ENCODE measurements at regions not wholly inside any gene's neighbourhood (a gene's known extent, or its start where the extent isn't known, plus 50 kb on each side); places are given as distances from the start of the nearest gene placed in this dataset.

DNA sequence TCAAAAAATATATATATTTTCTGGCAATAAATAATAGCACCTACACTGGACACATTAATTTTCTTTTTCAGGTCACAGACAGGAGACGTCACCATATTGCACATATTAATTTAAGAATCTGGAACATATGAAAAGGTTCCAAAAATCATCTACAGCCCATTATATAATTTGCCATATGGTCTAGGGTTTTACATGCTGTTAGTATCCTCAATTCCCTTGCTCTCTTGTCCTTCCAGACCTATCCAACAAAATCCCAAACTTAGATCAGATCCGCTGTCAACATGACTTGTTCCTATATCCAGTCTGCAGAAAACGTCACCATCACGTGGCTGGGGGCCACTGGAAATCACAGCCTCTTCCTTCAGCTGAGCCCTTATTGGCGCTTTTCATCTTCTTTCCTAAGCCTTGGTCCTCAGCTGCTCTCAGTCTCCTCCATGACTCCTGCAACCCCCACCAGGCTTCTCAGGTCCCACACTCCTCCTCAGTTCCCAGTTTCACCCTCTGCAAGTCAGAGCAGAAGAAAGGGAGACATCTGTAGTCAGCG is 192.0 kb upstream of the GATB start:
- no peaks in the 10 kb centered on the region for H3K9me2 ChIP-seq (ENCODE audit: insufficient read depth, low read length)
- no peak overlapping the region for H3K4me2 ChIP-seq (ENCODE audit: low read length)
- TF ChIP-seq, protein P1, sequence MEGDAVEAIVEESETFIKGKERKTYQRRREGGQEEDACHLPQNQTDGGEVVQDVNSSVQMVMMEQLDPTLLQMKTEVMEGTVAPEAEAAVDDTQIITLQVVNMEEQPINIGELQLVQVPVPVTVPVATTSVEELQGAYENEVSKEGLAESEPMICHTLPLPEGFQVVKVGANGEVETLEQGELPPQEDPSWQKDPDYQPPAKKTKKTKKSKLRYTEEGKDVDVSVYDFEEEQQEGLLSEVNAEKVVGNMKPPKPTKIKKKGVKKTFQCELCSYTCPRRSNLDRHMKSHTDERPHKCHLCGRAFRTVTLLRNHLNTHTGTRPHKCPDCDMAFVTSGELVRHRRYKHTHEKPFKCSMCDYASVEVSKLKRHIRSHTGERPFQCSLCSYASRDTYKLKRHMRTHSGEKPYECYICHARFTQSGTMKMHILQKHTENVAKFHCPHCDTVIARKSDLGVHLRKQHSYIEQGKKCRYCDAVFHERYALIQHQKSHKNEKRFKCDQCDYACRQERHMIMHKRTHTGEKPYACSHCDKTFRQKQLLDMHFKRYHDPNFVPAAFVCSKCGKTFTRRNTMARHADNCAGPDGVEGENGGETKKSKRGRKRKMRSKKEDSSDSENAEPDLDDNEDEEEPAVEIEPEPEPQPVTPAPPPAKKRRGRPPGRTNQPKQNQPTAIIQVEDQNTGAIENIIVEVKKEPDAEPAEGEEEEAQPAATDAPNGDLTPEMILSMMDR (conservative IDR thresholded peaks at IDR 0.05; ENCODE audit: low read length) = no peak
- no peak for TF ChIP-seq EZH2phosphoT487 (IDR thresholded peaks at IDR 0.05; ENCODE audit: borderline replicate concordance, low read depth, low read length)
- no peaks in the 10 kb centered on the region for H3K36me3 ChIP-seq (ENCODE audit: insufficient read depth, low read length)
- H3K27ac ChIP-seq (ENCODE audit: low read depth, low read length, poor library complexity, severe bottlenecking) = no peak overlapping the region
- intact Hi-C loops (cut with micrococcal nuclease; ENCODE audit: unreplicated experiment) = no loop called here
- BruUV-seq (replicated peaks) = no TSS peak
- H4K20me1 ChIP-seq (ENCODE audit: insufficient read depth, low read length) = no peaks in the 10 kb centered on the region
- no peak overlapping the region for H2AFZ ChIP-seq (ENCODE audit: low read length)
- no peak for DNase-seq (ENCODE audit: low spot score)
- H3K79me2 ChIP-seq (ENCODE audit: insufficient read depth, low read depth, low read length) = no peaks in the 10 kb centered on the region
- H3K9me3 ChIP-seq (ENCODE audit: low read length) = 0 out of 2 replicates have a peak, but pooled peaks cover 6% of the 10 kb centered on the region
- no peak overlapping the region for H3K4me3 ChIP-seq (ENCODE audit: low read depth, low read length, poor library complexity, severe bottlenecking)
- ChIA-PET CTCF (ENCODE audit: unreplicated experiment) (no interaction called here), POLR2A (interaction anchor here (0.6 kb wide), 1 partner anchor 129 kb away, joined by 3 read pairs; no protein-coding TSS in a partner anchor)
- H3K4me1 ChIP-seq (ENCODE audit: insufficient read depth, low read length, poor library complexity, severe bottlenecking) = no peaks in the 10 kb centered on the region

DNA sequence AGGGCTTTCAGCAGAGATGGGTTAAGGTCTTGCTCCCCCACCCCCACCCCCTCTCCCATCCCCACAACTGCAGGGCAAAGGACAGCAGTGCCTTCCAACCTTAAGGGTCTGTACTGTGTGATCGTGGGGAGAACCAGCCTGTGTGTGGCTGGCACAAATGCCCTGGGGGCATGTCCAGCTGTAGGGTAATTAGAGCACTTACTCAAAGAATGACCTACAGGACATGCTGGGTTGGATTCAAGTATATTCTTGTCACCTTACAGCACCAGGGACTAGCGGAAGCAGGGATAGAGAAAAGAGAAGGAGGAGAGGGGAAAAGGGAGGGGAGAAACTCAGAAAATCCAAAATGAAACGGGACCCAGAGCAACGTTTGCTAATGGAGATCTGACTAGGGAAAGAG is 191.3 kb upstream of the GATB start:
- no peak for TF ChIP-seq EZH2phosphoT487 (IDR thresholded peaks at IDR 0.05; ENCODE audit: borderline replicate concordance, low read depth, low read length)
- TF ChIP-seq, protein P1 (conservative IDR thresholded peaks at IDR 0.05; ENCODE audit: low read length) = no peak
- H3K4me1 ChIP-seq (ENCODE audit: insufficient read depth, low read length, poor library complexity, severe bottlenecking) = no peaks in the 10 kb centered on the region
- no peaks in the 10 kb centered on the region for H3K9me2 ChIP-seq (ENCODE audit: insufficient read depth, low read length)
- intact Hi-C loops (cut with micrococcal nuclease; ENCODE audit: unreplicated experiment) = no loop called here
- H3K36me3 ChIP-seq (ENCODE audit: insufficient read depth, low read length) = no peaks in the 10 kb centered on the region
- ChIA-PET CTCF (ENCODE audit: unreplicated experiment) (no interaction called here), POLR2A (no interaction called here)
- H3K4me3 ChIP-seq (ENCODE audit: low read depth, low read length, poor library complexity, severe bottlenecking) = no peak overlapping the region
- DNase-seq (ENCODE audit: low spot score) = no peak
- no peaks in the 10 kb centered on the region for H4K20me1 ChIP-seq (ENCODE audit: insufficient read depth, low read length)
- no peaks in the 10 kb centered on the region for H3K79me2 ChIP-seq (ENCODE audit: insufficient read depth, low read depth, low read length)
- H3K4me2 ChIP-seq (ENCODE audit: low read length) = no peak overlapping the region
- no TSS peak for BruUV-seq (replicated peaks)
- no peak overlapping the region for H2AFZ ChIP-seq (ENCODE audit: low read length)
- 0 out of 2 replicates have a peak, but pooled peaks cover 8% of the 10 kb centered on the region for H3K9me3 ChIP-seq (ENCODE audit: low read length)
- no peak overlapping the region for H3K27ac ChIP-seq (ENCODE audit: low read depth, low read length, poor library complexity, severe bottlenecking)

DNA sequence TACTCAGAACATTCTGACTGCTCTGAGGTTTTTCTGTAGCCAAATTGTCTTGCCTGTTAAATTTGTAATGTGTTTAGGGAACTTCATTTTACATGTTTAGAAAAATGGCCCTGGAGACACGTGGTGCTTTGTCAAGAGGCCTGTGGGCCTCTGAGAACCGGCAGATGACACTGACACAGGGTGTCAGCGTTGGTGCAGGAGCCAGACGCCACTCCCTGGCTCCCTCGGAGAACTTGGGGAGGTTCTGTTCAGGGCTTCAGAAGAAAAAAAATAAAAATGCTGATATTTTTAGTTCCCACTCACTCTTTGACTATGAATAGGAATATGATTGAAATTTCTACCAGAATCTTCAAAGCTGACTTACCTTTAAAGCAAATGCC is 190.9 kb upstream of the GATB start:
- POLR2A ChIA-PET = no interaction called here
- no TSS peak for BruUV-seq (replicated peaks)
- 0 out of 2 replicates have a peak, but pooled peaks cover 13% of the 10 kb centered on the region for H3K9me3 ChIP-seq (ENCODE audit: low read length)

More for the DNA sequence above, 190.9 kb upstream of the GATB start:
- Histone ChIP-seq H3K79me2 (ENCODE audit: insufficient read depth, low read depth, low read length) (no peaks in the 10 kb centered on the region), H3K9me2 (ENCODE audit: insufficient read depth, low read length) (no peaks in the 10 kb centered on the region), H3K4me2 (ENCODE audit: low read length) (no peak overlapping the region), H3K4me1 (ENCODE audit: insufficient read depth, low read length, poor library complexity, severe bottlenecking) (no peaks in the 10 kb centered on the region), H3K4me3 (ENCODE audit: low read depth, low read length, poor library complexity, severe bottlenecking) (no peak overlapping the region), H3K36me3 (ENCODE audit: insufficient read depth, low read length) (no peaks in the 10 kb centered on the region), H2AFZ (ENCODE audit: low read length) (no peak overlapping the region), H3K27ac (ENCODE audit: low read depth, low read length, poor library complexity, severe bottlenecking) (no peak overlapping the region), H4K20me1 (ENCODE audit: insufficient read depth, low read length) (no peaks in the 10 kb centered on the region)
- TF ChIP-seq EZH2phosphoT487 (IDR thresholded peaks at IDR 0.05; ENCODE audit: borderline replicate concordance, low read depth, low read length) = no peak
- TF ChIP-seq, protein P1 (conservative IDR thresholded peaks at IDR 0.05; ENCODE audit: low read length) = no peak
- CTCF ChIA-PET (ENCODE audit: unreplicated experiment) = no interaction called here
- DNase-seq (ENCODE audit: low spot score) = no peak
- intact Hi-C loops (cut with micrococcal nuclease; ENCODE audit: unreplicated experiment) = no loop called here

Measured in OCI-LY7 (cell line).